Prostate gland (tissue), 2 donors: ENCODE measurements at regions not wholly inside any gene's neighbourhood (a gene's known extent, or its start where the extent isn't known, plus 50 kb on each side); places are given as distances from the start of the nearest gene placed in this dataset.
"Not testable (repeated sequence)": the region's sequence is repeated elsewhere in the genome, so short reads cannot be mapped to it uniquely, and the experiment has no call there.

Experiments
- DNase-seq: peaks from one replicate; pipeline ENCODE4 v3.0.0-alpha.2; 2019; ENCODE audit warnings: low spot score
- H3K27ac ChIP-seq, 2 donors: fragments of 200-600 bp; sonication (generic); 2 replicates each; pipeline ENCODE4 v1.5.1; 2017 to 2019
- H3K27me3 ChIP-seq: fragments of 200-600 bp; sonication (generic); replicated peaks from 2 replicates; pipeline ENCODE4 v1.5.1; 2019; ENCODE audit not compliant: insufficient read depth
- H3K36me3 ChIP-seq, 2 donors: fragments of 200-600 bp; sonication (generic); 1 replicate in 1 of 2; 2 replicates in 1 of 2; pipeline versions ENCODE4 v1.5.1 to v1.8.1; 2017 to 2019
- H3K4me1 ChIP-seq: fragments of 200-600 bp; sonication (generic); replicated peaks from 2 replicates; pipeline ENCODE4 v1.5.1; 2019
- H3K4me3 ChIP-seq, 2 donors: fragments of 200-600 bp; sonication (generic); 2 replicates each; pipeline ENCODE4 v1.5.1; 2017 to 2019
- H3K9me3 ChIP-seq: fragments of 200-600 bp; sonication (generic); 2 replicates; pipeline ENCODE4 v1.5.1; 2017
- CTCF ChIP-seq, 4 experiments: fragments of 200-600 bp in 2 of 4; fragments of 450-650 bp in 2 of 4; sonication (generic) in 2 of 4; IDR thresholded peaks; 1 replicate in 3 of 4; 2 replicates in 1 of 4; pipeline ENCODE4 v1.5.1; 2016 to 2019; ENCODE audit warnings: antibody characterized with exemption in 4 of 4, mild to moderate bottlenecking in 2 of 4, moderate library complexity in 2 of 4
- POLR2A ChIP-seq: fragments of 450-650 bp; IDR thresholded peaks from one replicate; pipeline ENCODE4 v1.6.1; 2016; ENCODE audit warnings: antibody characterized with exemption, mild to moderate bottlenecking
- POLR2AphosphoS5 ChIP-seq: sonication (generic); formaldehyde crosslinking; IDR thresholded peaks from one replicate; pipeline ENCODE4 v1.6.1; 2017; ENCODE audit warnings: antibody characterized with exemption
- WGBS: methylation state at CpG from one replicate; pipeline ENCODE4 v1.1.5; 2018; 5-methylcytosine and 5-hydroxymethylcytosine counted together
- intact Hi-C: fragments of 100-400 bp; cut with DNase I; formaldehyde crosslinking; loops from one replicate; pipeline ENCODE4 v1.14.2; 2022

GRCh38 chr10:108616559-108617285, 1306.6 kb downstream of the XPNPEP1 start:
- Histone ChIP-seq H3K4me3 (no peak overlapping the region), H3K9me3 (no peaks in the 10 kb centered on the region), H3K27me3 (no peaks in the 10 kb centered on the region), H3K27ac (no peak overlapping the region), H3K36me3 (no peaks in the 10 kb centered on the region), H3K4me1 (no peaks in the 10 kb centered on the region)
- no peak for TF ChIP-seq POLR2AphosphoS5
- TF ChIP-seq CTCF (IDR thresholded peaks at IDR 0.05): no peak
- no peak for TF ChIP-seq POLR2A
- 95% methylated on average over 6 of the region's 6 CpGs for WGBS
- no peak for DNase-seq
- intact Hi-C loops: no loop called here

- no peak for TF ChIP-seq POLR2AphosphoS5
- TF ChIP-seq CTCF (IDR thresholded peaks at IDR 0.05): no peak
- no peak for TF ChIP-seq POLR2A
- 79% methylated on average over 3 of the region's 3 CpGs for WGBS
Observed at GRCh38 chr10:108615576-108616320, 1307.6 kb downstream of the XPNPEP1 start.

GRCh38 chr10:108612485-108612884, 1310.8 kb downstream of the XPNPEP1 start:
- Histone ChIP-seq H3K4me1 (no peaks in the 10 kb centered on the region), H3K36me3 (no peaks in the 10 kb centered on the region), H3K4me3 (no peak overlapping the region), H3K27me3 (no peaks in the 10 kb centered on the region), H3K9me3 (no peaks in the 10 kb centered on the region), H3K27ac (no peak overlapping the region)
- no peak for DNase-seq
- intact Hi-C loops: no loop called here
- WGBS: 60% methylated on average over 3 of the region's 3 CpGs
- TF ChIP-seq CTCF (IDR thresholded peaks at IDR 0.05) (no peak), POLR2AphosphoS5 (no peak), POLR2A (no peak)

More at GRCh38 chr10:108615576-108616320, 1307.6 kb downstream of the XPNPEP1 start:
- no peak overlapping the region for H3K27ac ChIP-seq
- no peaks in the 10 kb centered on the region for H3K9me3 ChIP-seq
- H3K4me1 ChIP-seq: no peaks in the 10 kb centered on the region
- H3K36me3 ChIP-seq: no peaks in the 10 kb centered on the region
- H3K27me3 ChIP-seq: no peaks in the 10 kb centered on the region
- intact Hi-C loops: no loop called here
- H3K4me3 ChIP-seq: no peak overlapping the region
- no peak for DNase-seq

GRCh38 chr10:108608860-108609259, 1314.5 kb downstream of the XPNPEP1 start:
- WGBS: 70% methylated on average over 1 of the region's 1 CpG
- H3K27me3 ChIP-seq: no peaks in the 10 kb centered on the region
- TF ChIP-seq CTCF (IDR thresholded peaks at IDR 0.05): no peak
- TF ChIP-seq POLR2A: no peak
- no peak for TF ChIP-seq POLR2AphosphoS5
- no peak for DNase-seq
- H3K27ac ChIP-seq: no peak overlapping the region
- intact Hi-C loops: no loop called here
- H3K36me3 ChIP-seq: no peaks in the 10 kb centered on the region
- H3K4me1 ChIP-seq: no peaks in the 10 kb centered on the region
- H3K9me3 ChIP-seq: no peaks in the 10 kb centered on the region
- H3K4me3 ChIP-seq: no peak overlapping the region

GRCh38 chr10:108601851-108602250, 1321.5 kb downstream of the XPNPEP1 start:
- Histone ChIP-seq H3K9me3 (no peaks in the 10 kb centered on the region), H3K27ac (no peak overlapping the region), H3K27me3 (no peaks in the 10 kb centered on the region), H3K4me1 (no peaks in the 10 kb centered on the region), H3K4me3 (no peak overlapping the region), H3K36me3 (no peaks in the 10 kb centered on the region)
- DNase-seq: no peak
- TF ChIP-seq CTCF (IDR thresholded peaks at IDR 0.05) (no peak), POLR2AphosphoS5 (no peak), POLR2A (no peak)
- WGBS: 94% methylated on average over 2 of the region's 2 CpGs
- intact Hi-C loops: no loop called here

- intact Hi-C loops, H3K27me3 ChIP-seq, H3K4me3 ChIP-seq, H3K4me1 ChIP-seq, H3K36me3 ChIP-seq, DNase-seq, H3K27ac ChIP-seq, H3K9me3 ChIP-seq: not testable (repeated sequence)
- 64% methylated on average over 4 of the region's 4 CpGs for WGBS
Observed at GRCh38 chr10:108600511-108600910, 1322.8 kb downstream of the XPNPEP1 start.

GRCh38 chr10:108599317-108599716, 1324.0 kb downstream of the XPNPEP1 start:
- H3K27ac ChIP-seq, H3K27me3 ChIP-seq, DNase-seq, H3K4me1 ChIP-seq, H3K36me3 ChIP-seq, H3K4me3 ChIP-seq, intact Hi-C loops, H3K9me3 ChIP-seq: not testable (repeated sequence)
- WGBS: 69% methylated on average over 11 of the region's 11 CpGs
